ENCODE measurements at regions not wholly inside any gene's neighbourhood (a gene's known extent, or its start where the extent isn't known, plus 50 kb on each side); places are given as distances from the start of the nearest gene placed in this dataset.

DNA sequence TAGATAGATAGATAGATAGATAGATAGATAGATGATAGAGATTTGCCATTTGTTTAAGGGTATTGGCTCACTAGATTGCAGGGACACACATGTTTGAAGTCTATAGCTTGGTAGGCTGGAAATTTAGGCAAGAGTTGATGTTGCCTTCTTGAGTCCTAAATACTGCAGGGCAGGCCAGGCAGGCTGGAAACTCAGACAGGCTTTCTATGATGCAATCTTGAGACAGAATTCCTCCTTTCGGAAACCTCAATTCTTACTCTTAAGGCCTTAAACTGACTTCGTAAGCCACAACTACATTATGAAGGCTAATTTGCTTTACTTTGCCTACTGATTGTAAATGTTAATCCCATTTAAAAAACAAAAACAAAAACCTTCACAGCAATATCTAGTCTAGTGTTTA lies 322.9 kb upstream of the AKR1E2 start:
- TF ChIP-seq EZH2phosphoT487 (IDR thresholded peaks at IDR 0.05; ENCODE audit: borderline replicate concordance, low read length) = no peak
- TF ChIP-seq, protein P1, sequence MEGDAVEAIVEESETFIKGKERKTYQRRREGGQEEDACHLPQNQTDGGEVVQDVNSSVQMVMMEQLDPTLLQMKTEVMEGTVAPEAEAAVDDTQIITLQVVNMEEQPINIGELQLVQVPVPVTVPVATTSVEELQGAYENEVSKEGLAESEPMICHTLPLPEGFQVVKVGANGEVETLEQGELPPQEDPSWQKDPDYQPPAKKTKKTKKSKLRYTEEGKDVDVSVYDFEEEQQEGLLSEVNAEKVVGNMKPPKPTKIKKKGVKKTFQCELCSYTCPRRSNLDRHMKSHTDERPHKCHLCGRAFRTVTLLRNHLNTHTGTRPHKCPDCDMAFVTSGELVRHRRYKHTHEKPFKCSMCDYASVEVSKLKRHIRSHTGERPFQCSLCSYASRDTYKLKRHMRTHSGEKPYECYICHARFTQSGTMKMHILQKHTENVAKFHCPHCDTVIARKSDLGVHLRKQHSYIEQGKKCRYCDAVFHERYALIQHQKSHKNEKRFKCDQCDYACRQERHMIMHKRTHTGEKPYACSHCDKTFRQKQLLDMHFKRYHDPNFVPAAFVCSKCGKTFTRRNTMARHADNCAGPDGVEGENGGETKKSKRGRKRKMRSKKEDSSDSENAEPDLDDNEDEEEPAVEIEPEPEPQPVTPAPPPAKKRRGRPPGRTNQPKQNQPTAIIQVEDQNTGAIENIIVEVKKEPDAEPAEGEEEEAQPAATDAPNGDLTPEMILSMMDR (IDR thresholded peaks at IDR 0.05; ENCODE audit: low read depth, low read length, poor library complexity, severe bottlenecking) = no peak
- H3K36me3 ChIP-seq (ENCODE audit: control insufficient read depth, low read length) = no peaks in the 10 kb centered on the region
- no peak overlapping the region for H3K4me2 ChIP-seq (ENCODE audit: low read length)
- no peaks in the 10 kb centered on the region for H4K20me1 ChIP-seq (ENCODE audit: control insufficient read depth, insufficient read depth, low read depth, low read length)
- no peak overlapping the region for H3K27ac ChIP-seq (ENCODE audit: low read depth, low read length)
- H3K4me1 ChIP-seq (ENCODE audit: control insufficient read depth, low read length) = no peaks in the 10 kb centered on the region
- H3K79me2 ChIP-seq (ENCODE audit: control insufficient read depth, low read length) = no peaks in the 10 kb centered on the region
- no peaks in the 10 kb centered on the region for H3K27me3 ChIP-seq (ENCODE audit: control insufficient read depth, low read length)
- no peaks in the 10 kb centered on the region for H3F3A ChIP-seq (ENCODE audit: control insufficient read depth, insufficient read depth)
- H3K9me2 ChIP-seq (replicated peaks; ENCODE audit: control insufficient read depth, low read length) = no peaks in the 10 kb centered on the region
- H3K4me3 ChIP-seq (ENCODE audit: low read length) = no peak overlapping the region
- H3K9me3 ChIP-seq (ENCODE audit: control insufficient read depth, insufficient read depth, low read length) = no peaks in the 10 kb centered on the region

GRCh38 chr10:4501306-4501705 lies 324.7 kb upstream of the AKR1E2 start:
- Histone ChIP-seq H3K4me1 (ENCODE audit: control insufficient read depth, low read length) (no peaks in the 10 kb centered on the region), H3F3A (ENCODE audit: control insufficient read depth, insufficient read depth) (no peaks in the 10 kb centered on the region), H3K9me3 (ENCODE audit: control insufficient read depth, insufficient read depth, low read length) (no peaks in the 10 kb centered on the region), H3K36me3 (ENCODE audit: control insufficient read depth, low read length) (no peaks in the 10 kb centered on the region), H3K4me3 (ENCODE audit: low read length) (no peak overlapping the region), H4K20me1 (ENCODE audit: control insufficient read depth, insufficient read depth, low read depth, low read length) (no peaks in the 10 kb centered on the region), H3K9me2 (replicated peaks; ENCODE audit: control insufficient read depth, low read length) (no peaks in the 10 kb centered on the region), H3K4me2 (ENCODE audit: low read length) (no peak overlapping the region), H3K79me2 (ENCODE audit: control insufficient read depth, low read length) (no peaks in the 10 kb centered on the region), H3K27ac (ENCODE audit: low read depth, low read length) (no peak overlapping the region), H3K27me3 (ENCODE audit: control insufficient read depth, low read length) (no peaks in the 10 kb centered on the region)
- TF ChIP-seq, protein P1 (IDR thresholded peaks at IDR 0.05; ENCODE audit: low read depth, low read length, poor library complexity, severe bottlenecking) = no peak
- TF ChIP-seq EZH2phosphoT487 (IDR thresholded peaks at IDR 0.05; ENCODE audit: borderline replicate concordance, low read length) = no peak

DNA sequence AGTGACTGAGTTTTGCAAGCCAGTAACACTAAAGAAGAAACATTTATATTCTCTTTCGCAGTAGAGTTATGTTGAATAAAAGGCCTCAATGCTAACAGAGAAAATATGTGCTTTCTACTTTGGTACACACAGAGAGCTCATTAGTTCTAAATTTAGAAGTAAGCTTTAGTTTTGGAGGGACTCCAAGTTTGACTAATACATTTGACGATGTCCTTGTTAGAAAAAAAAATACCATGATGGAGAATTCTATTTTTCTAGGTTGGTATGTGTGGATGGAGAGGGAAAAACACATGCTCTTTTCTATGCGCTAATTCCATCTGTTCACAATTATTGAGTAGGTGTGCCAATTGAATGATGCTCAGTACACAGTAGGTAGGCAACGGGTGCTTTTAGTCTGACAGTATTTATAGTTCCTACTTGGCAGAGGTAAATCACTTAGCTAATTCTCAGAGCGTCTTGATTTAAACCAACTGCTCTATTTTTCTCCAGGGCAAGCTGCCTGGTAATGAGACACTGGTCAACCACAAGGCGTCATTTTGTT lies 327.2 kb upstream of the AKR1E2 start:
- TF ChIP-seq, protein P1 (IDR thresholded peaks at IDR 0.05; ENCODE audit: low read depth, low read length, poor library complexity, severe bottlenecking) = no peak
- TF ChIP-seq EZH2phosphoT487 (IDR thresholded peaks at IDR 0.05; ENCODE audit: borderline replicate concordance, low read length) = no peak

More for the DNA sequence above, 327.2 kb upstream of the AKR1E2 start:
- H3K9me3 ChIP-seq (ENCODE audit: control insufficient read depth, insufficient read depth, low read length) = no peaks in the 10 kb centered on the region
- no peak overlapping the region for H3K27ac ChIP-seq (ENCODE audit: low read depth, low read length)
- no peaks in the 10 kb centered on the region for H3K9me2 ChIP-seq (replicated peaks; ENCODE audit: control insufficient read depth, low read length)
- no peak overlapping the region for H3K4me3 ChIP-seq (ENCODE audit: low read length)
- no peaks in the 10 kb centered on the region for H3F3A ChIP-seq (ENCODE audit: control insufficient read depth, insufficient read depth)
- H4K20me1 ChIP-seq (ENCODE audit: control insufficient read depth, insufficient read depth, low read depth, low read length) = no peaks in the 10 kb centered on the region
- no peaks in the 10 kb centered on the region for H3K27me3 ChIP-seq (ENCODE audit: control insufficient read depth, low read length)
- no peaks in the 10 kb centered on the region for H3K79me2 ChIP-seq (ENCODE audit: control insufficient read depth, low read length)
- H3K4me1 ChIP-seq (ENCODE audit: control insufficient read depth, low read length) = no peaks in the 10 kb centered on the region
- H3K4me2 ChIP-seq (ENCODE audit: low read length) = no peak overlapping the region
- H3K36me3 ChIP-seq (ENCODE audit: control insufficient read depth, low read length) = no peaks in the 10 kb centered on the region
